Uterus (tissue), 2 donors: ENCODE measurements at regions not wholly inside any gene's neighbourhood (a gene's known extent, or its start where the extent isn't known, plus 50 kb on each side); places are given as distances from the start of the nearest gene placed in this dataset.

Experiments used
- POLR2A ChIP-seq, 2 donors: fragments of 450-650 bp; IDR thresholded peaks; one replicate each; pipeline ENCODE4 v1.6.1; 2016; ENCODE audit warnings: antibody characterized with exemption in 2 of 2, mild to moderate bottlenecking in 1 of 2, moderate library complexity in 1 of 2
- TF ChIP-seq, protein P1 (sequence below), 4 experiments: fragments of 200-600 bp in 2 of 4; fragments of 450-650 bp in 2 of 4; sonication (generic) in 2 of 4; IDR thresholded peaks; one replicate each; pipeline ENCODE4 v1.5.1; 2016 to 2019; ENCODE audit warnings: antibody characterized with exemption in 4 of 4, mild to moderate bottlenecking in 2 of 4, moderate library complexity in 1 of 4

DNA sequence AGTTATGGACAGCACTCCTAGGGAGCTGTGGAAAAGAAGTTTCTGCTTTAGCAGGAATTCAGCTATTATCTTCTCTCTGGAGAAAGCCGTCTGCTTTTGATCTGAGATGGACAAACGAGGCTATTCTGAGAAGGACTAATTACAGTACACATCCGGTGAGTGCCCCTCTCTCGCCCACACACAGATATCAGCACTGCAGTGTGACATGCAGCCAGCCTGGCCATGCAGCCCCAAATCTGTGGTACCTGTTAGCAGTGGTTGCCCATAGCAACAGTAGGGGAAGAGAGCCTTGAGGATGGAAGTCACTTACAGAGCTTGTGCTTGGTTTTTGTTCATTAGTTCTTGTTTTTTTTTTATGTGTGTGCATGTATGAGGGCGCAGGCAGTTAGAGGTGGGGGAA lies 73.9 kb upstream of the TRIB2 start:
- TF ChIP-seq, protein P1, sequence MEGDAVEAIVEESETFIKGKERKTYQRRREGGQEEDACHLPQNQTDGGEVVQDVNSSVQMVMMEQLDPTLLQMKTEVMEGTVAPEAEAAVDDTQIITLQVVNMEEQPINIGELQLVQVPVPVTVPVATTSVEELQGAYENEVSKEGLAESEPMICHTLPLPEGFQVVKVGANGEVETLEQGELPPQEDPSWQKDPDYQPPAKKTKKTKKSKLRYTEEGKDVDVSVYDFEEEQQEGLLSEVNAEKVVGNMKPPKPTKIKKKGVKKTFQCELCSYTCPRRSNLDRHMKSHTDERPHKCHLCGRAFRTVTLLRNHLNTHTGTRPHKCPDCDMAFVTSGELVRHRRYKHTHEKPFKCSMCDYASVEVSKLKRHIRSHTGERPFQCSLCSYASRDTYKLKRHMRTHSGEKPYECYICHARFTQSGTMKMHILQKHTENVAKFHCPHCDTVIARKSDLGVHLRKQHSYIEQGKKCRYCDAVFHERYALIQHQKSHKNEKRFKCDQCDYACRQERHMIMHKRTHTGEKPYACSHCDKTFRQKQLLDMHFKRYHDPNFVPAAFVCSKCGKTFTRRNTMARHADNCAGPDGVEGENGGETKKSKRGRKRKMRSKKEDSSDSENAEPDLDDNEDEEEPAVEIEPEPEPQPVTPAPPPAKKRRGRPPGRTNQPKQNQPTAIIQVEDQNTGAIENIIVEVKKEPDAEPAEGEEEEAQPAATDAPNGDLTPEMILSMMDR (IDR thresholded peaks at IDR 0.05): no peak
- no peak for TF ChIP-seq POLR2A (IDR thresholded peaks at IDR 0.05)
